HCT116 (cell line): ENCODE measurements at regions not wholly inside any gene's neighbourhood (a gene's known extent, or its start where the extent isn't known, plus 50 kb on each side); places are given as distances from the start of the nearest gene placed in this dataset.

Experiments used
- ATAC-seq: fragments of 200-7000 bp; cut with Tn5 transposase; 2 replicates; pipeline ENCODE4 v1.9.1; 2020; ENCODE audit warnings: mild to moderate bottlenecking, moderate library complexity
- BruUV-seq: library from RNA; stranded (reverse); fragments of 400-500 nt; replicated peaks from 2 replicates; lab custom pipeline; 2021; lab: Mats Ljungman, UMichigan
- CTCF ChIA-PET: fragments of 300-600 bp; sonication (Branson Sonifier 250); formaldehyde crosslinking; loops from one replicate; lab custom pipeline; 2021; ENCODE audit warnings: antibody characterized with exemption; lab: Charles Lee
- POLR2A ChIA-PET: fragments of 300-600, 350-600 bp; sonication (Branson Sonifier 250); formaldehyde crosslinking; loops from one replicate; lab custom pipeline; 2021; ENCODE audit warnings: antibody characterized with exemption; lab: Charles Lee
- RAD21 ChIA-PET, 2 experiments: fragments of 300-600 bp; sonication (Branson Sonifier 250); formaldehyde crosslinking; loops; one replicate each; lab custom pipeline; 2023; ENCODE audit warnings: low total read pairs in 2 of 2; ENCODE audit not compliant: uncharacterized antibody in 2 of 2, unreplicated experiment in 2 of 2, low non-redundant PET in 1 of 2; lab: Charles Lee
- DNase-seq: peaks from one replicate; pipeline ENCODE4 v3.0.0-alpha.2; 2010; ENCODE audit warnings: low read depth, low spot score
- H2AFZ ChIP-seq: fragments of 200-600 bp; shearing (Covaris generic), sonication (generic); 2 replicates; pipeline ENCODE4 v1.6.1; 2017; ENCODE audit warnings: low read depth, mixed run types, mixed read lengths, antibody characterized with exemption, low read length; ENCODE audit not compliant: poor library complexity, severe bottlenecking
- H3K27ac ChIP-seq: 2 replicates; pipeline ENCODE4 v1.5.1; 2012; ENCODE audit warnings: low read depth, low read length
- H3K27me3 ChIP-seq: fragments of 200-600 bp; sonication (generic); 2 replicates; pipeline ENCODE4 v1.6.1; 2016; ENCODE audit warnings: mixed run types, low read length, mixed read lengths; ENCODE audit not compliant: insufficient read depth
- H3K36me3 ChIP-seq, 2 experiments: fragments of 200-500 bp in 1 of 2; fragments of 200-600 bp in 1 of 2; sonication (Bioruptor generic) in 1 of 2; sonication (generic) in 1 of 2; 2 replicates each; pipeline versions ENCODE4 v1.5.1 to v1.6.1; 2014 to 2016; ENCODE audit warnings: low read length in 2 of 2, inconsistent platforms in 1 of 2, mixed read lengths in 1 of 2, mixed run types in 1 of 2; ENCODE audit not compliant: insufficient read depth in 2 of 2, control insufficient read depth in 1 of 2
- H3K4me1 ChIP-seq, 2 experiments: fragments of 200-600 bp in 1 of 2; sonication (generic) in 1 of 2; 2 replicates each; pipeline versions ENCODE4 v1.5.1 to v1.6.1; 2012 to 2017; ENCODE audit warnings: low read length in 2 of 2, inconsistent platforms in 1 of 2, mild to moderate bottlenecking in 1 of 2, mixed read lengths in 1 of 2, mixed run types in 1 of 2, moderate library complexity in 1 of 2; ENCODE audit not compliant: insufficient read depth in 2 of 2, control insufficient read depth in 1 of 2
- H3K4me2 ChIP-seq: fragments of 200-600 bp; sonication (generic); 2 replicates; pipeline ENCODE4 v1.6.1; 2017; ENCODE audit warnings: mixed run types, low read length, mixed read lengths
- H3K4me3 ChIP-seq, 2 experiments: fragments of 200-600 bp in 1 of 2; sonication (generic) in 1 of 2; replicated peaks in 1 of 2; 2 replicates each; pipeline ENCODE4 v1.5.1; 2011 to 2016; ENCODE audit warnings: low read length in 2 of 2, control low read depth in 1 of 2, low read depth in 1 of 2, mild to moderate bottlenecking in 1 of 2, mixed read lengths in 1 of 2, mixed run types in 1 of 2
- H3K79me2 ChIP-seq: fragments of 200-600 bp; sonication (generic); 2 replicates; pipeline ENCODE4 v1.6.1; 2017; ENCODE audit warnings: mild to moderate bottlenecking, mixed run types, low read length, moderate library complexity, mixed read lengths; ENCODE audit not compliant: insufficient read depth
- H3K9ac ChIP-seq: fragments of 200-600 bp; sonication (generic); 2 replicates; pipeline ENCODE4 v1.6.1; 2016; ENCODE audit warnings: low read length, mixed read lengths
- H3K9me2 ChIP-seq: fragments of 200-600 bp; sonication (generic), shearing (Covaris generic); 2 replicates; pipeline ENCODE4 v1.6.1; 2017; ENCODE audit warnings: mixed run types, mild to moderate bottlenecking, moderate library complexity; ENCODE audit not compliant: insufficient read depth
- H3K9me3 ChIP-seq, 2 experiments: fragments of 200-500 bp in 1 of 2; fragments of 200-600 bp in 1 of 2; sonication (Bioruptor generic) in 1 of 2; sonication (generic) in 1 of 2; 2 replicates each; pipeline ENCODE4 v1.6.1; 2014 to 2017; ENCODE audit warnings: low read length in 2 of 2, mixed read lengths in 2 of 2, inconsistent platforms in 1 of 2, low read depth in 1 of 2, mild to moderate bottlenecking in 1 of 2, mixed run types in 1 of 2, moderate library complexity in 1 of 2; ENCODE audit not compliant: control insufficient read depth in 1 of 2, insufficient read depth in 1 of 2
- H4K20me1 ChIP-seq: fragments of 200-600 bp; sonication (generic), shearing (Covaris generic); 2 replicates; pipeline ENCODE4 v1.6.1; 2017; ENCODE audit warnings: mixed run types, mild to moderate bottlenecking, moderate library complexity; ENCODE audit not compliant: insufficient read depth
- CBX3 ChIP-seq: IDR thresholded peaks from 2 replicates; pipeline ENCODE4 v1.6.1; 2012; ENCODE audit warnings: low read depth
- CEBPB ChIP-seq: IDR thresholded peaks from 2 replicates; pipeline ENCODE4 v1.6.1; 2012; ENCODE audit warnings: low read depth
- JUND ChIP-seq: IDR thresholded peaks from 2 replicates; pipeline ENCODE4 v1.6.1; 2012
- POLR2A ChIP-seq: IDR thresholded peaks from 2 replicates; pipeline ENCODE4 v1.7.0; 2011; ENCODE audit warnings: borderline replicate concordance; ENCODE audit not compliant: insufficient read depth, insufficient read length; ENCODE audit errors: extremely low read depth
- POLR2AphosphoS5 ChIP-seq: IDR thresholded peaks from 2 replicates; pipeline ENCODE4 v1.6.1; 2011; ENCODE audit warnings: mild to moderate bottlenecking, low read depth, low read length, moderate library complexity
- SIN3A ChIP-seq: IDR thresholded peaks from 2 replicates; pipeline ENCODE4 v1.6.1; 2012; ENCODE audit warnings: low read depth
- SP1 ChIP-seq: IDR thresholded peaks from 2 replicates; pipeline ENCODE4 v1.6.1; 2012; ENCODE audit warnings: low read depth
- SRF ChIP-seq: IDR thresholded peaks from 2 replicates; pipeline ENCODE4 v1.6.1; 2012; ENCODE audit warnings: low read depth
- TCF7L2 ChIP-seq: IDR thresholded peaks from 2 replicates; pipeline ENCODE4 v1.7.0; 2011; ENCODE audit warnings: borderline replicate concordance, inconsistent platforms; ENCODE audit not compliant: insufficient read depth, insufficient read length; ENCODE audit errors: extremely low read depth
- intact Hi-C: fragments of 100-400 bp; cut with micrococcal nuclease; formaldehyde crosslinking; loops from 2 replicates; pipeline ENCODE4 v1.10.0; 2022
- TF ChIP-seq, protein P1 (sequence below): IDR thresholded peaks from 2 replicates; pipeline ENCODE4 v1.6.1; 2012
- TF ChIP-seq, protein P2 (sequence below): IDR thresholded peaks from 2 replicates; pipeline ENCODE4 v1.6.1; 2012; ENCODE audit warnings: low read depth

DNA sequence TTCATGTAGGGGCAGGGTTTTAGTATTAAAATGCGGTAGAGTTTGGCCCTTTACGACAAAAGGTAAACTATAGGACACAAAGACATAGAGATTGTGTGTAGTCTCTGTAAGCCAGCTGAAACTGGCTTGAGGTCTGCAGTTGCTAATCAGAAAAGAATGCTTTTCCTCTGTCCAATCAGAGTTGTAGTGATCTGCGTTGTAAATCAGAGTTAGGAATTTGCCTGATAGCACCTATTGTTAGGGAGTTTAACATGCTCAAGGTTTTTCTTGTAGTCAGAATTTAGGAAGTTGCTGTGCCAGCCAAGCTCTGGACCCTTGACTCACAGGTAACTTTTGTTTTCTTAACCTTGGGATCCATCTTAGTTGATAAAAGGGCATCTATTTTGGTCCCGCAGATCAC lies 61.2 kb upstream of the VTCN1 start:
- ChIA-PET POLR2A (no interaction called here), CTCF (no interaction called here), RAD21 (no interaction called here)
- no peaks in the 10 kb centered on the region for H4K20me1 ChIP-seq
- no peaks in the 10 kb centered on the region for H3K9me2 ChIP-seq
- no peak overlapping the region for H3K9ac ChIP-seq
- intact Hi-C loops: no loop called here
- no peaks in the 10 kb centered on the region for H3K79me2 ChIP-seq
- BruUV-seq: no TSS peak
- H3K4me2 ChIP-seq: no peak overlapping the region
- DNase-seq: no peak
- no peak overlapping the region for H2AFZ ChIP-seq
- H3K4me1 ChIP-seq: peaks cover 0 to 2% of the 10 kb centered on the region in 2 experiments; a peak in 1 of 4 replicates
- no peak for ATAC-seq
- no peaks in the 10 kb centered on the region for H3K27me3 ChIP-seq
- H3K27ac ChIP-seq: no peak overlapping the region
- H3K36me3 ChIP-seq: no peaks in the 10 kb centered on the region
- TF ChIP-seq CEBPB (no peak), SRF (no peak), CBX3 (no peak), SP1 (no peak), POLR2A (no peak), SIN3A (no peak), JUND (no peak), TCF7L2 (no peak), POLR2AphosphoS5 (no peak)
- TF ChIP-seq, protein P1, sequence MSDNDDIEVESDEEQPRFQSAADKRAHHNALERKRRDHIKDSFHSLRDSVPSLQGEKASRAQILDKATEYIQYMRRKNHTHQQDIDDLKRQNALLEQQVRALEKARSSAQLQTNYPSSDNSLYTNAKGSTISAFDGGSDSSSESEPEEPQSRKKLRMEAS: no peak
- TF ChIP-seq, protein P2, sequence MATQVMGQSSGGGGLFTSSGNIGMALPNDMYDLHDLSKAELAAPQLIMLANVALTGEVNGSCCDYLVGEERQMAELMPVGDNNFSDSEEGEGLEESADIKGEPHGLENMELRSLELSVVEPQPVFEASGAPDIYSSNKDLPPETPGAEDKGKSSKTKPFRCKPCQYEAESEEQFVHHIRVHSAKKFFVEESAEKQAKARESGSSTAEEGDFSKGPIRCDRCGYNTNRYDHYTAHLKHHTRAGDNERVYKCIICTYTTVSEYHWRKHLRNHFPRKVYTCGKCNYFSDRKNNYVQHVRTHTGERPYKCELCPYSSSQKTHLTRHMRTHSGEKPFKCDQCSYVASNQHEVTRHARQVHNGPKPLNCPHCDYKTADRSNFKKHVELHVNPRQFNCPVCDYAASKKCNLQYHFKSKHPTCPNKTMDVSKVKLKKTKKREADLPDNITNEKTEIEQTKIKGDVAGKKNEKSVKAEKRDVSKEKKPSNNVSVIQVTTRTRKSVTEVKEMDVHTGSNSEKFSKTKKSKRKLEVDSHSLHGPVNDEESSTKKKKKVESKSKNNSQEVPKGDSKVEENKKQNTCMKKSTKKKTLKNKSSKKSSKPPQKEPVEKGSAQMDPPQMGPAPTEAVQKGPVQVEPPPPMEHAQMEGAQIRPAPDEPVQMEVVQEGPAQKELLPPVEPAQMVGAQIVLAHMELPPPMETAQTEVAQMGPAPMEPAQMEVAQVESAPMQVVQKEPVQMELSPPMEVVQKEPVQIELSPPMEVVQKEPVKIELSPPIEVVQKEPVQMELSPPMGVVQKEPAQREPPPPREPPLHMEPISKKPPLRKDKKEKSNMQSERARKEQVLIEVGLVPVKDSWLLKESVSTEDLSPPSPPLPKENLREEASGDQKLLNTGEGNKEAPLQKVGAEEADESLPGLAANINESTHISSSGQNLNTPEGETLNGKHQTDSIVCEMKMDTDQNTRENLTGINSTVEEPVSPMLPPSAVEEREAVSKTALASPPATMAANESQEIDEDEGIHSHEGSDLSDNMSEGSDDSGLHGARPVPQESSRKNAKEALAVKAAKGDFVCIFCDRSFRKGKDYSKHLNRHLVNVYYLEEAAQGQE: no peak
- H3K4me3 ChIP-seq: no peak overlapping the region
- H3K9me3 ChIP-seq: no peaks in the 10 kb centered on the region
